ENCODE measurements at regions not wholly inside any gene's neighbourhood (a gene's known extent, or its start where the extent isn't known, plus 50 kb on each side); places are given as distances from the start of the nearest gene placed in this dataset.

GRCh38 chr2:128386066-128386465, 67.4 kb upstream of the HS6ST1 start:
- TF ChIP-seq EP300 (IDR thresholded peaks at IDR 0.05) (no peak), CTCF (IDR thresholded peaks at IDR 0.05) (no peak), POLR2A (IDR thresholded peaks at IDR 0.05) (no peak)

Data from ovary (tissue), 3 donors.